Activated T-cell treated with anti-CD3 and anti-CD28 coated beads, Interleukin-2, amount 50 U/mL, for 24 hours (primary cell): ENCODE measurements at regions not wholly inside any gene's neighbourhood (a gene's known extent, or its start where the extent isn't known, plus 50 kb on each side); places are given as distances from the start of the nearest gene placed in this dataset.
A peak's percentile ranks its signal among the peaks of the same experiment; 100 is the strongest.
"Not testable (repeated sequence)": the region's sequence is repeated elsewhere in the genome, so short reads cannot be mapped to it uniquely, and the experiment has no call there.

Experiments
- DNase-seq: peaks from one replicate; pipeline ENCODE4 v3.0.0-alpha.2; 2020
- H3K27ac Mint-ChIP-seq: 2 replicates; pipeline ENCODE4 v1.8.0; 2020; ENCODE audit warnings: mild to moderate bottlenecking, mixed read lengths
- H3K27me3 Mint-ChIP-seq: 2 replicates; pipeline ENCODE4 v1.8.0; 2020; ENCODE audit warnings: mixed read lengths
- H3K36me3 Mint-ChIP-seq: 2 replicates; pipeline ENCODE4 v1.8.0; 2020; ENCODE audit warnings: low read depth, mixed read lengths
- H3K4me1 Mint-ChIP-seq: 2 replicates; pipeline ENCODE4 v1.8.0; 2020; ENCODE audit warnings: low read depth, mixed read lengths
- H3K4me3 Mint-ChIP-seq: 2 replicates; pipeline ENCODE4 v1.8.0; 2020; ENCODE audit warnings: mild to moderate bottlenecking, moderate library complexity, mixed read lengths
- H3K9me3 Mint-ChIP-seq: 2 replicates; pipeline ENCODE4 v1.8.0; 2020; ENCODE audit warnings: mixed read lengths

DNA sequence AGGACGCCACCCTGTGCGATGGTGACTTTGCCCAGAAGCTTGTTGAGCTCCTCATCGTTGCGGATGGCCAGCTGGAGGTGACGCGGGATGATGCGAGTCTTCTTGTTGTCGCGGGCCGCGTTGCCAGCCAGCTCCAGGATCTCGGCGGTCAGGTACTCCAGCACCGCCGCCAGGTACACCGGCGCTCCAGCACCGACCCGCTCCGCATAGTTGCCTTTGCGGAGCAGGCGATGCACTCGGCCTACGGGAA is 97.9 kb downstream of the OR2B2 start:
- not testable (repeated sequence) for H3K27me3 Mint-ChIP-seq, DNase-seq, H3K9me3 Mint-ChIP-seq
- H3K4me1 Mint-ChIP-seq, result peaks cover 50% of the 10 kb centered on the region
- H3K4me3 Mint-ChIP-seq, result peak overlapping the region; percentile 78
- H3K36me3 Mint-ChIP-seq, result peaks cover 11% of the 10 kb centered on the region
- peak overlapping the region; percentile 96 for H3K27ac Mint-ChIP-seq

DNA sequence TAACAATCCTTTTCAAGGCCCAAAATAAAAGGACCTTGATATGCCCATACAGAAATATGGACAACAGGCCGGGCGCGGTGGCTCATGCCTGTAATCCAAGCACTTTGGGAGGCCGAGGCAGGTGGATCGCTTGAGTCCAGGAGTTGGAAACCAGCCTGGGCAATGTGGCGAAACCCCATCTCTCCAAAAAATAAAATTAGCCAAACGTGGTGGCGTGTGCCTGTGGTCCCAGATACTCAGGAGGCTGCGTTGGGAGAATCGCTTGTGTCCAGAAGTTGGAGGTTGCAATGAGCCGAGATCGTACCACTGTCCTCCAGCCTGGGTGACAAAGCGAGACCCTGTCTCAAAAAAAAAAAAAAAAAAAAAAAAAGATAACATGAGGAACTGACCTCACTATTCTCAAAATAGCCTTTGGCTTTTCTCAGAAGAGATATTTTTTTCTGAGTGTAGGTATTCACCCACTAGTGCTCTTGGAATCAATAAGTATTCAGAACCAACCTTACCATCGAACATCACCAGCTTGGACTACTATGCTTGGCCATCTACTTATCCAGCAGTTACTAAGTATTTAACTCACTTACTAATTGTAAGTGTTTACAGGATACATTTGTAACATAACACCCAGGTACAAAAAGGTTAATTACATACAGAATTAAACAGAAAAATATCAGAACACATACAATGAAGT is 99.2 kb downstream of the OR2B2 start:
- H3K27me3 Mint-ChIP-seq, result no peaks in the 10 kb centered on the region
- peak overlapping the region; percentile 78 for H3K4me3 Mint-ChIP-seq
- peak overlapping the region; percentile 96 for H3K27ac Mint-ChIP-seq
- DNase-seq, result no peak
- H3K4me1 Mint-ChIP-seq, result peaks cover 60% of the 10 kb centered on the region
- peaks cover 11% of the 10 kb centered on the region for H3K36me3 Mint-ChIP-seq
- no peaks in the 10 kb centered on the region for H3K9me3 Mint-ChIP-seq

DNA sequence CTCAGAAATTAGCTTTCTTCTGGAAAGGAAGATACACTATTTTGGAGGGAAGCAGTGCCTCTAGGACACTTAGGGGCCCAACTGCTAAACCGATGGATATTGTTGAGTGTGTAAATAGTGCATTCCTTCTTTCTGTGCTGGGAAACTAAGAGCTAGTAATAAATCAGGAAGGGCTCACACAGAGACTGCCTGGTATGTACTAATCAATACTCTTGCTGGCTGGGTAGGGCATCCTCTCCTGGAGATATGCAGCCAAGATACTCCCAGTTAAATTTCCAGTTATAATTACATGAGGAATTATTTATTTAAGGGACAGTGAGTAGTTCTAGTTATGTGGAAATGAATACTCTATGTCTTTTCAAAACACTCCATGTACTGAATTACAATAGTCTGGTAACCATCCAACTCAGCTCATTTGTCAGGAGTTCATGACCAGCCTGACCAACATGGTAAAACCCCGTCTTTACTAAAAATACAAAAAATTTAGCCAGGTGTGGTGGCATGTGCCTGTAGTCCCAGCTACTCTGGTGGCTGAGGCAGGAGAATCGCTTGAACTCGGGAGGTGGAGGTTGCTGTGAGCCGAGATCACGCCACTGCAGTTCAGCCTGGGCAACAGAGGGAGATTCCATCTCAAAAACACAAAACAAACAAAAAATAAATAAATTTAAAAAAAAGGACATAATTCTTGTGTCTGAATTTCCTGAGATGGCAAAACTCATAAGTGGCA is 100.0 kb downstream of the OR2B2 start:
- no peak for DNase-seq
- no peaks in the 10 kb centered on the region for H3K27me3 Mint-ChIP-seq
- peak overlapping the region; percentile 81 for H3K27ac Mint-ChIP-seq
- H3K36me3 Mint-ChIP-seq, result peaks cover 14% of the 10 kb centered on the region
- H3K9me3 Mint-ChIP-seq, result no peaks in the 10 kb centered on the region
- H3K4me3 Mint-ChIP-seq, result peak overlapping the region; percentile 78
- peaks cover 65% of the 10 kb centered on the region for H3K4me1 Mint-ChIP-seq

DNA sequence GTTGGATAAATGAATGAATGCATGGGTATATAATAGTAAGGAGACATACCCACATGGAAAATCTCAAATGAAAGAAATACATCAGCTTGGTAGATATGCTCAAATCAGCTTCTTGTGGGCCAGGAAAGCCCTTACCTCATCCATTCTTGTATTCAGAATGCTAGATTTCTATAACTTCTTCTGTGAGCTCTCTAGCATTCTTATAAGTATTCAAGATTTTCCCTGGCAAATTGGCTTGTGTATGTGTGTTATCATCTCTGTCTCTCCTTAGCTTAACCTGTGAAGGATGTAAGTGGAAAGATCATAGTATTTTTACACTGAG is 100.8 kb downstream of the OR2B2 start:
- Mint-ChIP-seq H3K9me3 (no peaks in the 10 kb centered on the region), H3K27ac (peak overlapping the region; percentile 96), H3K36me3 (peaks cover 14% of the 10 kb centered on the region), H3K4me1 (peaks cover 70% of the 10 kb centered on the region), H3K4me3 (peak overlapping the region; percentile 89), H3K27me3 (no peaks in the 10 kb centered on the region)
- no peak for DNase-seq

DNA sequence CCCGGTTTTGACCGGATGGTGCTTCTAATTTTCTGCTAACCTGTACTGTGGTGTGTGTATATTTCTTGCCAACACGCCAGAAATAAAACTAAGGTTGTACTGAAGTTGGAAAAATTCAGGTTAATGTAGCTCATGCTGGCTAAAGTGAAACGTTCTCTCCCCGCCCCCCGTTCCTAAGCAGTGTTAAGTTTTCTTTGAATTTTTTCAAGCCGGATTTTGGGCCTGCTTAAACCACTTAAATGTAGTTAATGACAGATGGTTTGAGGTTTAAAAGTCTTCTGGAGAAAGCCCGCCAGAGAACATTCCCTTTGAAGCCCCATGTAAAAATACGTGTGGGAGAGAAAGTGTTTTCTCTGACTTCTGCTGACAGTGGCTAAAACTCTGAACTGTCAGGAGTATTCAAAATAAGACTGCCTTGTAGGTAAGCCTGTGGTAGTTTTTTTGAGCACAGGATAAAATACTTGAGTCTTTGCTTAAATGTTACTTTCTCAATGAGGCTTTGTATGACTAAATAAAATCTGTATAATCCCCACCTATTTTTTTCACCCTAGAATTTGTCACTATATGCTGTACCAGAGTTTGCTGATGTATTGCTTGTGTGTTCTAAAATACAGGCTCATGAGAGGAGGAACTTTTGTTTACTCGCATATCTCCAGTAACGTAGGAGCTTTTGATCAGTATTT is 101.3 kb downstream of the OR2B2 start:
- no peaks in the 10 kb centered on the region for H3K27me3 Mint-ChIP-seq
- peaks cover 70% of the 10 kb centered on the region for H3K4me1 Mint-ChIP-seq
- peak overlapping the region; percentile 96 for H3K27ac Mint-ChIP-seq
- H3K36me3 Mint-ChIP-seq, result peaks cover 14% of the 10 kb centered on the region
- no peak for DNase-seq
- no peaks in the 10 kb centered on the region for H3K9me3 Mint-ChIP-seq
- peak overlapping the region; percentile 89 for H3K4me3 Mint-ChIP-seq

DNA sequence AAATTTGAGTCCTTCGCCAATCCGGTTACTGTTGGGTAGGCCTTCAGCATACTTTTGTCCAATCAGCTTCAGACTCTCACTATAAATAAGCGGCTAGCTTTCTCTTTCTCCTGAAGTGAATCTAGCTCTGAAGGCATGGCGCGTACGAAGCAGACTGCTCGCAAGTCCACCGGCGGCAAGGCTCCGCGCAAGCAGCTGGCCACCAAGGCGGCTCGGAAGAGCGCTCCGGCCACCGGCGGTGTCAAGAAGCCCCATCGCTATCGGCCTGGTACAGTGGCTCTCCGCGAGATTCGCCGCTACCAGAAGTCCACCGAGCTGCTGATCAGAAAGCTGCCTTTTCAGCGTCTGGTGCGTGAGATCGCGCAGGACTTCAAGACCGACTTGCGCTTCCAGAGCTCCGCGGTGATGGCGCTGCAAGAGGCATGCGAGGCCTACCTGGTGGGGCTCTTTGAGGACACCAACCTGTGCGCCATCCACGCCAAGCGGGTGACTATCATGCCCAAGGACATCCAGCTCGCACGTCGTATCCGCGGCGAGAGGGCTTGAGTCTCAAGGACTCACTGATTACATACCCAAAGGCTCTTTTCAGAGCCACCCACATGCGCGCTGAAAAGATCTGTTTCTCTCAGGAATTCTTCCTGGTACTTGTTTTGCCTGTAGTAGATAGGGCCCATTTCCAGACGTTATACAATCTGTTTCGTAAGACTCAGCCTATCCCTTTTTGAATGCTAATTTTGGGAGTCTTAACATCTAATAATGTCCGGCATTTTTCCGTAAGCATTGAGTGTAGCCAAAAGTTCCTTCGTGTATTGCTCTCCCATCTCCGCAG is 102.0 kb downstream of the OR2B2 start:
- Mint-ChIP-seq H3K4me3 (peak overlapping the region; percentile 89), H3K4me1 (peaks cover 64% of the 10 kb centered on the region), H3K27me3 (no peaks in the 10 kb centered on the region), H3K9me3 (no peaks in the 10 kb centered on the region), H3K27ac (peak overlapping the region; percentile 96), H3K36me3 (peaks cover 14% of the 10 kb centered on the region)
- DNase-seq, result peak; percentile 81

DNA sequence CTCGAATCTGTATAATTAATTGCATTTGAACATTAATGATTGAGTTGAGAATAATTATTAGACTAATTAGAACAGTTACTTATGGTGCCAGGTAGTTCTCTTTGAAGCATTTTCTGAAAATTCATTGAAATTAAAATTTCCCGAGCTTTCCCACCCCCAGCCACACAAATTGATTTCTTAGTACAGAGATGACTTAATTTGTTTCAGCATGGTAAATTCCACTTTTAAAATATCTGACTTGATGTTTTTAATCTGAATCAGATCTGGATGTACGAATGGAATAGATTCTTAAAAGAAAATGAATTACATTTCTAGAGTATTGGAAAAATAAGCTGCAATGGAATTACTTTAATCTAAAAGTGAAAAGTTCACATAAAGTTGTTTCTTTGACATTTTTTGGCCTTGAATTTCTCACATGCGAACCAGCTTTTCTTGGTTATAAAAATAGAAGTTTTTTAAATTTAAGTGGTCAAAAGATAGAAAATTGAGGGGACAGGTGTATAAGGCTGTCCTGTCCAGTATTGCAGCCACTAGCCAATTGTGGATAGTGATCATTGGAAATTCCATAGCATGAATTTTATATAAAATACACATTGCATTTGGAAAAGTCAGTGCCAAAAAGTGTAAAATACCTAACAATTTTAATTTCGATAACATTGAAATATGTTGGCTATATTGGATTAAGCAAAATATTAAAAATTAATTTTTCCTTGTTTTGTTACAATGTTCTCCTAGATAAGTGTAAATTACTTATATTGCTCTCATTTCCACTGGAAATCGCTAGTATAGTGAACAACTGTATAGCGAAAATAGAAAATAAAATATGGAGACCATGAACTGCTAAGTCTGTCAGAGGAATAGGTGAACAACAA is 102.9 kb downstream of the OR2B2 start:
- peaks cover 14% of the 10 kb centered on the region for H3K36me3 Mint-ChIP-seq
- peaks cover 58% of the 10 kb centered on the region for H3K4me1 Mint-ChIP-seq
- peak overlapping the region; percentile 98 for H3K27ac Mint-ChIP-seq
- DNase-seq, result no peak
- no peaks in the 10 kb centered on the region for H3K27me3 Mint-ChIP-seq
- H3K4me3 Mint-ChIP-seq, result peak overlapping the region; percentile 89
- no peaks in the 10 kb centered on the region for H3K9me3 Mint-ChIP-seq

DNA sequence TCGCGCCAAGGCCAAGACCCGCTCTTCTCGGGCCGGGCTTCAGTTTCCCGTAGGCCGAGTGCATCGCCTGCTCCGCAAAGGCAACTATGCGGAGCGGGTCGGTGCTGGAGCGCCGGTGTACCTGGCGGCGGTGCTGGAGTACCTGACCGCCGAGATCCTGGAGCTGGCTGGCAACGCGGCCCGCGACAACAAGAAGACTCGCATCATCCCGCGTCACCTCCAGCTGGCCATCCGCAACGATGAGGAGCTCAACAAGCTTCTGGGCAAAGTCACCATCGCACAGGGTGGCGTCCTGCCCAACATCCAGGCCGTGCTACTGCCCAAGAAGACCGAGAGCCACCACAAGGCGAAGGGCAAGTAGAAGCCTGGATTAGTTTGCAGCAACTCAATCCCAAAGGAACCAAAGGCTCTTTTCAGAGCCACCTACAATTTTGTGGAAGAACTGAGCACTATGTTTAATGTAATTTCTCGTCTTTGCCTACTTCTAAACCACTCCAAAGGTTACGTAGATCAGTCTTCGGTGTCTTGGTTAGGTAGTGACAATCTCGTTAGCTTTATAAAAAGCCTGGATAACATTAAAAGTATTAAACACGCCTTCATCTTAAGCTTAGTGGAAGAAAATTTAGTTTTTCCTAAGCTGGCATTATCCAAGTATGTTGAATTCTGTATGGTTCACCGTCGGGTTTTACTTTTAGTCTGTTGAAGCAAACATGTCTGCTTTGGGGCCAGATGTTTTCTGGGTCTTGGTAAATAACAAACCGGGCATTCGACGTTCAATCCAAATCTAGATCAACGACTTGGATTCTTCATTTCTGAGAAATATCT is 103.7 kb downstream of the OR2B2 start:
- not testable (repeated sequence) for H3K27me3 Mint-ChIP-seq, H3K9me3 Mint-ChIP-seq, DNase-seq
- Mint-ChIP-seq H3K36me3 (peaks cover 14% of the 10 kb centered on the region), H3K4me3 (peak overlapping the region; percentile 82), H3K4me1 (peaks cover 51% of the 10 kb centered on the region), H3K27ac (peak overlapping the region; percentile 98)

DNA sequence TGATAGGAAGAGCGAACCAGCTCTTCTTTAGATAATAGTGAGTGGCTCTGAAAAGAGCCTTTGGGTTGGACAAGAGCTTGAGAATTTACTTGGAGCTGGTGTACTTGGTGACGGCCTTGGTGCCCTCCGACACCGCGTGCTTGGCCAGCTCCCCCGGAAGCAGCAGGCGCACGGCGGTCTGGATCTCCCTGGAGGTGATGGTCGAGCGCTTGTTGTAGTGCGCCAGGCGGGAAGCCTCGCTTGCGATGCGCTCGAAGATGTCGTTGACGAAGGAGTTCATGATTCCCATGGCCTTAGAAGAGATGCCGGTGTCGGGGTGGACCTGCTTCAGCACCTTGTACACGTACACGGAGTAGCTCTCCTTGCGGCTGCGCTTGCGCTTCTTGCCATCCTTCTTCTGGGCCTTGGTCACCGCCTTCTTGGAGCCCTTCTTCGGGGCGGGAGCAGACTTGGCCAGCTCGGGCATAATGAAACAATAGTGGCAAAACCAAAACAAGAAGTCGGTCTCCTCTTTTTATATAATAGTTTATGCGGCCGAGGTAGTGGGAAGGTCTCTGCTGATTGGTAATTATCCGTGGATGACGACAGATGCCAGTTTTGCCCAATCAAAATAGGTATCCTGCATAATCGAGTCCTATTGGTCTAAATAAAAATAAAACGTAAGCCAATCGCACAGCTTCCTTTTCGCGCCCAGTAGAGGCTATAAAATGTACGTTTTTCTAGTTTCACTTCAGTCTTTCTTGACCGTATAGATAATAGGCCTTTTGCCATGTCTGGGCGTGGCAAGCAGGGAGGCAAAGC is 104.6 kb downstream of the OR2B2 start:
- Mint-ChIP-seq H3K36me3 (peaks cover 14% of the 10 kb centered on the region), H3K4me1 (peaks cover 45% of the 10 kb centered on the region), H3K4me3 (peak overlapping the region; percentile 82), H3K27ac (peak overlapping the region; percentile 98)
- H3K27me3 Mint-ChIP-seq, H3K9me3 Mint-ChIP-seq: not testable (repeated sequence)
- peak; percentile 84 for DNase-seq

DNA sequence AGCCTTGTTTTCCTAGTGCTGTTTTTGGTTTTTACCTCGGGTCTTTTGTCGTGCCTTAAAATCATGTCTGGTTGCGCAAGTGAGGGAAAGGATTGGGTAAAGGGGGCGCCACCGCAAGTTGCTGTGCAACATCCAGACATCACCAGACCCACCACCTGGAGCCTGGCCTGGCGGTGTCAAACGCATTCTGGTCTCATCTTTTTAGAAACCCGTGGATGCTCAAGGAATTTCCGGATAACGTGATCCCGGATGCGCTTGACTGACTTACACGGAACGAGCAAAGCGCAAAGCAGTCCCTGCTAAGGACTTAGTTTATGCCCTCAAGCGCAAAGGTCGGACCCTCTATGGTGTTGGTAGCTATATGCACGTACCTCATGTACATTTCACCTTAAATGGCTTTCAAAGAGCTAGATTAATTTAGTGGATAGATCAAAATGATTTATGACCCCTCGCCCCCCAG is 105.2 kb downstream of the OR2B2 start:
- H3K4me1 Mint-ChIP-seq, result peaks cover 43% of the 10 kb centered on the region

DNA sequence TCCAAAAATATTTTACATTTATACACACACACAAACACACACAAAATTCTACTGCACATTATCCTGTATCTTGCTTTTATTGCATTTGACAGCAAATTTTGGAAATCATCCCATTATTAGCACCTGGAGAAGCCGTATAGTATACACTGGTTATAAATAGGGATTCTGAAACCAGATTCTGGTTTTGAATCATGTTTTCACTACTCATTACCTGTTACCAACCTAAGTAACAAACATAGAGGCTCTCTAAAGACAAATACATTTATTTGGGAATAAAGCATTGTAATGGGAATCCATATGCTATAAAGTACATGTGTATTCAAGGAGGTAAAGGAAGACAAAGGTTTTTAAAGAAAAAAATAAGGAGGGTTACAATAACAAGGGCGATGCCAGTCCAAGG is 106.8 kb downstream of the OR2B2 start:
- Mint-ChIP-seq H3K27me3 (no peaks in the 10 kb centered on the region), H3K4me3 (no peak overlapping the region), H3K27ac (no peak overlapping the region), H3K36me3 (peaks cover 9% of the 10 kb centered on the region), H3K9me3 (no peaks in the 10 kb centered on the region), H3K4me1 (peaks cover 31% of the 10 kb centered on the region)
- DNase-seq, result no peak

More for the DNA sequence above, 105.2 kb downstream of the OR2B2 start:
- Mint-ChIP-seq H3K36me3 (peaks cover 14% of the 10 kb centered on the region), H3K27me3 (no peaks in the 10 kb centered on the region), H3K9me3 (no peaks in the 10 kb centered on the region), H3K27ac (peak overlapping the region; percentile 98), H3K4me3 (peak overlapping the region; percentile 82)
- no peak for DNase-seq

DNA sequence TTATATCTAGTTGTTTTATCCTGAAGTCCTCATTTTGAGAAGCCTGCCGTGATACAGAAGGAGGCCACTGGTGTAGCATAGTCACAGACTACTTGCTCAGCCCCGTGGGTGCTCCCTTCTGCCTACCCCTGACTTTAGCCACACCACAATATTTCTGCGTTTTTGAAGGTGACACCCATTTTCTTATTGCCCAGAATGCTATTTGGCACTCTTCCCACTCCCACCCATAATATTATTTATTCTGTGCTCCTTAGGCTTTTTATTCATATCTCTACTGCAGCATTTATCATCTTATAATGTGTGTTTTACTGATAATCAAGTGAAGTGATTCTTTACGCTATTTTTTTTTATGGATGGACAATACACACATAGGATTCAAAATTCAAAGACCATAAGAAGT is 107.3 kb downstream of the OR2B2 start:
- H3K9me3 Mint-ChIP-seq, result no peaks in the 10 kb centered on the region
- peaks cover 4% of the 10 kb centered on the region for H3K36me3 Mint-ChIP-seq
- DNase-seq, result no peak
- H3K4me3 Mint-ChIP-seq, result no peak overlapping the region
- H3K27me3 Mint-ChIP-seq, result no peaks in the 10 kb centered on the region
- peaks cover 27% of the 10 kb centered on the region for H3K4me1 Mint-ChIP-seq
- no peak overlapping the region for H3K27ac Mint-ChIP-seq
